Type B pancreatic cell (in vitro differentiated cells): ENCODE measurements at regions not wholly inside any gene's neighbourhood (a gene's known extent, or its start where the extent isn't known, plus 50 kb on each side); places are given as distances from the start of the nearest gene placed in this dataset.

Experiments
- DNase-seq: peaks from one replicate; pipeline ENCODE4 v3.0.0; 2021; ENCODE audit warnings: mixed read lengths; ENCODE audit not compliant: unreplicated experiment; ENCODE audit errors: extremely low spot score
- H3K27ac Mint-ChIP-seq: 2 replicates; pipeline ENCODE4 v1.8.0; 2021; ENCODE audit warnings: mild to moderate bottlenecking, mixed read lengths
- H3K27me3 Mint-ChIP-seq: 2 replicates; pipeline ENCODE4 v1.8.0; 2021; ENCODE audit warnings: mixed read lengths
- H3K36me3 Mint-ChIP-seq: 2 replicates; pipeline ENCODE4 v1.8.0; 2021; ENCODE audit warnings: mixed read lengths
- H3K4me1 Mint-ChIP-seq: one replicate; pipeline ENCODE4 v1.8.0; 2021; ENCODE audit warnings: mixed read lengths; ENCODE audit not compliant: unreplicated experiment
- H3K4me3 Mint-ChIP-seq: 2 replicates; pipeline ENCODE4 v1.8.0; 2021; ENCODE audit warnings: mild to moderate bottlenecking, mixed read lengths
- H3K9me3 Mint-ChIP-seq: 2 replicates; pipeline ENCODE4 v1.8.0; 2021; ENCODE audit warnings: mixed read lengths
- CTCF ChIP-seq: fragments of 200-600 bp; sonication (generic); conservative IDR thresholded peaks from 2 replicates; pipeline ENCODE4 v1.5.0; 2021; ENCODE audit warnings: antibody characterized with exemption, mild to moderate bottlenecking

GRCh38 chr7:156055206-156055822 lies 243.1 kb upstream of the SHH start:
- peaks cover 7% of the 10 kb centered on the region for H3K27me3 Mint-ChIP-seq
- no peak for DNase-seq
- H3K36me3 Mint-ChIP-seq, result no peaks in the 10 kb centered on the region
- no peaks in the 10 kb centered on the region for H3K9me3 Mint-ChIP-seq
- no peak for TF ChIP-seq CTCF
- H3K4me1 Mint-ChIP-seq, result no peaks in the 10 kb centered on the region
- no peak overlapping the region for H3K4me3 Mint-ChIP-seq
- H3K27ac Mint-ChIP-seq, result no peak overlapping the region

GRCh38 chr7:156051884-156052283 lies 239.6 kb upstream of the SHH start:
- Mint-ChIP-seq H3K9me3 (no peaks in the 10 kb centered on the region), H3K4me1 (no peaks in the 10 kb centered on the region), H3K4me3 (no peak overlapping the region), H3K36me3 (no peaks in the 10 kb centered on the region), H3K27me3 (peaks cover 12% of the 10 kb centered on the region), H3K27ac (no peak overlapping the region)
- TF ChIP-seq CTCF, result no peak
- no peak for DNase-seq

GRCh38 chr7:156050636-156051569 lies 238.6 kb upstream of the SHH start:
- no peak for DNase-seq
- TF ChIP-seq CTCF, result no peak
- H3K4me1 Mint-ChIP-seq, result no peaks in the 10 kb centered on the region
- peaks cover 10% of the 10 kb centered on the region for H3K27me3 Mint-ChIP-seq
- H3K36me3 Mint-ChIP-seq, result no peaks in the 10 kb centered on the region
- H3K4me3 Mint-ChIP-seq, result no peak overlapping the region
- no peaks in the 10 kb centered on the region for H3K9me3 Mint-ChIP-seq
- no peak overlapping the region for H3K27ac Mint-ChIP-seq

GRCh38 chr7:156049366-156049765 lies 237.1 kb upstream of the SHH start:
- no peak for DNase-seq
- peaks cover 7% of the 10 kb centered on the region for H3K27me3 Mint-ChIP-seq
- H3K36me3 Mint-ChIP-seq, result no peaks in the 10 kb centered on the region
- H3K9me3 Mint-ChIP-seq, result no peaks in the 10 kb centered on the region
- TF ChIP-seq CTCF, result no peak
- H3K27ac Mint-ChIP-seq, result no peak overlapping the region
- H3K4me1 Mint-ChIP-seq, result no peaks in the 10 kb centered on the region
- no peak overlapping the region for H3K4me3 Mint-ChIP-seq

GRCh38 chr7:156046031-156046560 lies 233.8 kb upstream of the SHH start:
- H3K27ac Mint-ChIP-seq, result no peak overlapping the region
- no peak for TF ChIP-seq CTCF
- H3K9me3 Mint-ChIP-seq, result no peaks in the 10 kb centered on the region
- no peaks in the 10 kb centered on the region for H3K36me3 Mint-ChIP-seq
- no peak overlapping the region for H3K4me3 Mint-ChIP-seq
- no peaks in the 10 kb centered on the region for H3K4me1 Mint-ChIP-seq
- no peak for DNase-seq
- H3K27me3 Mint-ChIP-seq, result peaks cover 5% of the 10 kb centered on the region
